NCI-H1092 (cell line): ENCODE measurements at regions not wholly inside any gene's neighbourhood (a gene's known extent, or its start where the extent isn't known, plus 50 kb on each side); places are given as distances from the start of the nearest gene placed in this dataset.
"Not testable (repeated sequence)": the region's sequence is repeated elsewhere in the genome, so short reads cannot be mapped to it uniquely, and the experiment has no call there.

Source experiments
- DNase-seq: peaks from one replicate; lab custom pipeline; 2025; lab: John Stamatoyannopoulos, UW

DNA sequence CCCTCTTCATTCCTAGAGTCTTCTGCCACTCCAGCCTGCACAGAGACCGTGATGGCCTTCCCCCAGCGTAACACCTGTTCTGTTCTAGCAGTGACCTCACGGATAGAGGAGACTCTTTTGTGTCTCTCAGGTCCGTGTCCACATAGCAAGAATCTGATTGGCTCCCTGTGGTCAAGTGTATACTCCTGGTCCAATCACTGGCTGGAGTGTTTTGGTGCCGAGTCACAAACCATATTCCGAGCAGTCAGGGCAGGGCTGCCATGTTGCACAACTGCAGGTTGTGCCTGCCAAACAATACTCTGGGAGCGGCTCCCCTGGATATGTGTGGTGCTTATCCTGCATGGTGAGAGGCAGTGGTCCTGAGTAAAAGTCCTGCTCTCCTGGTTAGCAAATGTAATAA lies 402.4 kb downstream of the KCNRG start:
- no peak for DNase-seq

DNA sequence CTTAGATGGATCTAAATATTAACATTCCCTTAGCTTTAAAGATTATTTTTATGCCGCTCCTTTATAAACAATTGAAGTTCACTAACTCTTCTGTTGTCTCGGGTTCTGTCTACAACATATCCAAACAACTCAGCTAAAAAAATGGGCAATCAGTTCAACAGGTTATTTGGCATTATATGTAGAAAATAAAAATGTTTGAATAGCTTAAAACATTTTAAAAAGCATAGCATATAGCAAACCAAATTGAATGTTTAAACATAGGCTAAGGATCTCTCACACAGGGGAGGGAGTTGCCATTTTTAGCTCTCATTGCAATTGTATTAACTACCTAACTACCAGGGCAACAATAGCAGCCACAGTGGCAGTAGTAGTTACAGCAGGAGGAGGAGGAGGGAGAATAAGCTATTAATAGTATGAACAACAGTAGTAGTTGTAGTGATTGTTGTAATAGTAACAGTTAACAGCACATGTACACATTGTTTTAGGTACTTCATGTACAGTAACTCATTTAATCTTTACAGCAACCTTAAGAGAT lies 404.2 kb downstream of the KCNRG start:
- DNase-seq: no peak

DNA sequence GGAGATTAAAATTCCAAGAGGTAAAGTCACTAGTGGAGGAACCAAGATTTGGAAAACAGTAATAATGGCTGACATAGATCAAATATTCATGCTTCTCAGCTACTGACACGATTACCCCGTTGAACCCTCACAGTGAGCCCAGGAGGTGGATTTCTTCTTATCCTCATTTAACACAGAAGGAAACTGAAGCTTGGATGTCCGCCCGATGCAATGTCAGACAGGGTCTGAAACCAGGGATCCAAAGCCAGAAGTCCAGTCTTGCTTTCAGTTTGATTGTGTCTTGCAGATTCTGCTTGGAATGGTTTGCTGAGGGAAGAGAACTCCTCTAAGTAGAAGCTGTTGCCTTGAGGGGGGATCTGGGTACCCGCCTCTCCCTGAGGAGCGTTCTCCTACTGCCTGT lies 404.7 kb downstream of the KCNRG start:
- DNase-seq: no peak

DNA sequence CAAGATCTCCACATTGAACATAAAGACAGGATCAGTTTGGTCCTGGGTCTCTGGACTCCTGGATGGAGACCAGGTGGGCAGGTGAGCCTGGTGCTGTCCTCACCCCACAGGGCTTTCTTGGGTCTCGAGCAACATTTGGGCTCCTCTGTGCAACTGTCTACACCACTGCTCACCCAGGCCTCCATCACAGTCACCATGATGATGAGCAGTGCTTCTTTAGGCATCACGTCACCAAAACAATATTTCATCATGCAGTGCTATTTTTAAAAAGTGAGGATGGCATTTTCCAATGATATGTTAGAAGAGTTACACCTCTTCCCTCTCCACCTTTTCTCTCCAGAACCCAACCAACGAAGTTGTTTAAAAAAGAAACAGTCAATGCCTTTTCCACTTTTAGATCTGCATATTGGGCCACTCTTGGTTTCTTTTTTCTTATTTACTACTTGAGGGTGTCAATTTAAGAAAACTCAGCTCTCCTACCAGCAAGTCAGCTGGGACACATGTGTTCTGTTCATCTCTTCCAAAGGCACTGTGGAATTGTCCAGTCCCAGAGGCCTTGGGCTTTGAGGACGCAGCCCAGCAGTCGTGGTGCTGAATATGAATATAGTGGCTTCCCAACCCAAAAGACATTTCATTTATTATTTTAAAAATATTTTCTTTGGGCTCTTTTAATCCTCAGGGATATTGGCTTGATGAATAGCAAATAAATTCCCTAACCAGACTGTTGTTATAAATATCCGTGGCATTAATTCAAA lies 405.7 kb downstream of the KCNRG start:
- DNase-seq: no peak

DNA sequence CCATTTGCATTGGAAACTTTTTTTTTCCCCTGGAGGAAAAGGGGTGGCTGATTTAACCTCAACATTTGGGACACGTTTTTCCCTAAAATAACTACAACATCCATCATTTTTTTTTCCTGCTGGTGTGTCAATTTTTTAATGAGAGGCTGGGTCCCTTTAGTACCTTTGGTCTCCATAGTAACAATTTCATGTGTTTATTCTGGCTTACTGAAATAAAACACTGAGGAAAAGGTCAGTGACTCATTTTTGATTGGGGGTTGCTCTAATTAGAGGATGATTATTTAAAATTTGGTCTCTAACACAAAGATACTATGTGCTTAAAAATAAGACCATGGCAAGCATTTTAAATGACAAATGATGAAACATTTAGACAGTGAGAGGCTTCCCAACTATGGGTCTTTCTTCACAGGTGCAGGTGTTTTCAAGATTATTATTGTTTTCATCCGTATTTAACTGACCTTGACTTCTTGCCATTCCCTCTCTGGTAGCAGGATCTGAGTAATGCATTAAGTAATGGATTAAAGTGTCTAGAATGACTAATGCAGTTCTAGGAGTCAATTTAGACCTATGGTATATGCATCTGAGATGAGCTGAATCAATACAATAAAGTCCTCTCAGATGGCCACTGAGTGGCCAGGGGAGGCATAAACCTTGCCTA lies 406.4 kb downstream of the KCNRG start:
- no peak for DNase-seq

DNA sequence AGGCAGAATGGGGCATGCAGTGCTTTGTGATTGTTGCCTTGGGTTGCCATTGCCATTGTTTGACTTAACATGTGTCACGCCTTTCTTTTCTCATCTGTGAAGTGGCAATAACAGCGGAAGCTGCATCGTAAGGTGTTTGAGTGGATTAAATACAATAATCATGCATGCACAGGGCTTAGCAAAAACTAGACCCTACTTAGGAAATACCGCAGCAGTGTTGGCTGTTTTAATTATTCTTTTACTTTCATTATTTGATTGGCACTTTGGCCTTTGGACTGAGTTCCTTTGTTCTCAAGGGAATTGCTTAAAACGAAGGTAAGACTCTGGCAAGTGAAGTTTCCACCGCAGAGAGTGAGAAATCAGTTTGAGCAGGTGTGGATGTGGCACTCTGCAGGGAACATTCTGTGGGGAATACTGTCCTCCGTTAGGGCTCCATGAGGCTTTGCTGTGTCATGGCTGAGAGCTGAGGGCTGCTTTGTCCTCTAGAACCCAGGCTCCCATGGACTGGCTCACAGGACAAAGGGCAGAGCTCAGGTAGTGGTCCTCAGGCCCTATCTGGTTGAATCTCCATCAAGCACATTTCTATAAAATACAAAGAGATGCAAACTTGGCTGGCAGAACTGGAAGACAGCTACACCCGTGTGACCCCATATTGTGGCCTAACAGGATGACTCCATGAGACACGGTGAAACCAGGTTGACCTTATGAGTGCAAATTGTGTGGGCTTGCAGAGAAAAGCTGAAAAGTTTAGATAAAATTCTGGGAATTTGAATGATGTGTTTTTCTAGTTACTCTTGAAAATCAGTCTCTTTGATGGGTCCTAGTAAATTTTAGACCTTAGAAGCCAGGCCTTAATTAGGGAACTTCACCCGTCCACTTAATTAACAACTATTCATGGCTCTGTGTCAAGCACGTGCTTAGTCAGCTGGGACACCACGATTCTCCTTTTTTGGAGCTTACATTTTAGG lies 407.2 kb downstream of the KCNRG start:
- DNase-seq: no peak

DNA sequence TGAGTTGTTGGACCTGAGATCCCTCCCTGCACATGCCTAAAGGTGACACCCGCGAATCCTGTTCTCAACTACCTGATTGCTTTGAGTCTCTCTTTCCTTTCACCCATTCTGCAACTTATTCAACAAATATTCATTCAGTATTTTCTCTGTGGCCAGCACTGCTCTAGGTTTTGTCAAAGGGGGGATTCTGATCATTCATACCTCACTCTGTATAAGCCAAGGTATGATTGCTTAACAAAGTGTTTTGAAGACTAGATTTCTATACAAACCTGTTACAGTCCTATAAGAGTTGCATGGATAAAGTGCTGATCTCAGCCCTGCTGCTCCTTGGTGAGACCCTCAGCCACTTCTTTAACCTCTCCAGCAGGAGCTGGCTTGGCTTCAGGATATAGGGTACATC lies 409.7 kb downstream of the KCNRG start:
- DNase-seq: no peak

DNA sequence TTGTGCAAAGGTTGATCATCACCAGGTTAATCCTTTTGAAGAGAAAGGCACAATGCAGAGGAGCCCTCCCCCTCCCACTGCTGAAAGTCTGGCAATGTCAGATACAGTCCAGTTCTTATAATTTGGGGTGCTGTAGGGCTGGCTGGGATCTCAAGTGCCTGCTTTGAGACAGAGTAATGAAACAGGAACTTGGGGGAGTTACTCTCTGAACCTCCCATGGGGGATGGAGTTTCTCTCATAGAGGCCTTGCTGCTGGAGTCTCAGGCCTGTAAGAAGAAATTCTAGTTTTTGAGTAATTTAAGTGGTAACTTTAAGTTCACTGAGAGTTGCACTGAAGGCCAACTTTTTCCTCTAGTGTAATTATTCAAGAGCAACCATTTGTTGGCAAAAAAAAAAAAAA lies 410.5 kb downstream of the KCNRG start:
- no peak for DNase-seq

DNA sequence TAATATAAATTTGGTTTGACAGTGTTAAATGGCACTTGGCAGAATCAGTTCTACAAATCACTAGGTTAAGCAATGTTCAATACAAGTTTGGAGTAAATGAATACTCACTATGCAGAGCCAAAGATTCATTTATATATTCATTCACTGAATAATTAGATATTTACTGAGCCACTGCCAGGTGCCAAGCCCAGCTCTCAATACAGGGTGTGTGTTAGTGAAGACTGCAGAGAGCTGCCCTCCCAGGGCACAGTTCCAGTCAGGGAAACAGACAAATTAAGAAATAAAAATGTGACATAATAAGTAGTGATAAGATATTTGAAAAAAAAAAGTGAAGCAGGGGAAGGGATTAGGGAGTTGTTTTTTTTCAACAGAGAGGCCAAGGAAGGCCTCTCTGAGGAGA lies 411.7 kb downstream of the KCNRG start:
- no peak for DNase-seq

DNA sequence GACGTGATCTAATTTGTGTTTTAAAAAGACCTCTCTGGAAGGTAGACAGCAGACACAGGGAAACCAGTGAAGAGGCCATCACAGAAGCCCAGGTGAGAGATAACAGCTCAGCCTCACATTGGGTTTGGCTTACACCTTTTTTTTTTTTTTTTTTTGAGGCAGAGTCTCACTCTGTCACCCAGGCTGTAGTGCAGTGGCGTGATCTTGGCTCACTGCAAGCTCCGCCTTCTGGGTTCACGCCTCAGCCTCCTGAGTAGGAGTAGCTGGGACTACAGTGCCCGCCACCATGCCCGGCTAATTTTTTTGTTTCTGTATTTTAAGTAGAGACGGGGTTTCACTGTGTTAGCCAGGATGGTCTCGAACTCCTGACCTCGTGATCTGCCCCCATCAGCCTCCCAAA lies 412.3 kb downstream of the KCNRG start:
- DNase-seq: not testable (repeated sequence)

DNA sequence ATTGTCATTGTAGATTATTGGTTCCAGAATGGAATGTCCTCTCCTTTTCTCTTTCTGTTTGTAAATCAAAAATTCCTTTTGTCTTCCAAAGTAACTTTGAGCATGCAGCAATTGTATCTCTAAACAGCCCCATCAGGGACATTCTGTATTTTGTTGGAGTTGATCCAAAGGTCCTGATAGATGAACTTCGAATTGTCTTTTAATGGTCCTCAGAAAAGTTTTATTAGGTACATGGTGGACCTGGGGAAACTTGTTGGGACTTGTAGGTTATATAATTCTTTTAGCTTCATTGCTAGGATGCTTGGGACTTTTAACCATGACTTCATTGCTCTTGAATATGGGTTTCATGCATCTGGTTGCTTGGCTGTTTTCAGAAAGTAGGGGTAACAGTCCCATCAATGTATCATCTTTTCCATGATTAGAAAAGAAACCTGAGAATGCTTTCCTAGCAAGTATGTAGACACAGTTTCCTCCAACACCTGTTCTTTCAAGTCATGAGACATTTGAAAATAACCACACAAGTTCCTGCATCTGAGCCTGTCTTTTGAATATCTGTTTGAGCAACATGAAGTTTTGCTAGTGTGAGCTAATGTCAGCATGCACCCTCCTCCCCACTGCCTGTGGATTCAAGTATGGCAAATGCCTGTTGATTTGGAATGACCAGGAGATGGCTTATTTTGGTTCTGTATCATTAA lies 413.1 kb downstream of the KCNRG start:
- DNase-seq: no peak

DNA sequence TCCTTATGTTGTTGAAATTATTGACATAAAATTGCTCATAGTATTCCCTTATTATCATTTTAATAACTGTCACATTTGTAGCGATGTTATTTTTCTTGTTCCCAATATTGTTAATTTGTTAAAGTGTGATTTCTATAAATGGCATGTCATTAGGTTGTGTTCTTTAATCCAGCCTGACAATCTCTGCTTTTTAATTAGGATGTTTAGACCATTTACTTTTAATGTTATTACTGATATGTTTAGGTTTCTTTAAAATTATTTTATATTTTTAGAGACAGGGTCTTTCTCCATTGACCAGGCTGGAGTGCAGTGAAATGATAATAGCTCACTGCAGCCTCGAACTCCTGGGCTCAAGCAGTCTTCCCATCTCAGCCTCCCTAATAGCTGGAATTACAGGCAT lies 408.5 kb downstream of the DLEU7 start:
- DNase-seq: no peak

DNA sequence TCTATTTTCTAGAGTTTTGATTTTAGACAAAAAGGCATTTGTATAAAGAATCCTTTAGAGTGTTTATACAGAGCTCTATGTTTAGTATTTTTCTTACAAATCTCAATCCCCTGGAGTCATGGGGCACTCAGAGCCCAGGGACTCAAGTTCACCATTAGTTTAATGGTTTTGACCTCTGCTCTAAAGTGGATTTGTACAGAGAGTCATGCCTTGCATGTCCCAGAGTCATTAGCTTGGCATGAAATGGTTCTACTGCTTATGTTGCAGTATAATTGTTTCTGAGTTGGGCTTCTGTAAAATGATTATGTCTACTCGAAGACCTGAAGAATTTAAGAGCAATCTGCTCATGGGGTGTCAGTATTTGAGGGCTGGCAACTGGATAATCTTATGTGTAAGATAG lies 406.2 kb downstream of the DLEU7 start:
- DNase-seq: no peak

DNA sequence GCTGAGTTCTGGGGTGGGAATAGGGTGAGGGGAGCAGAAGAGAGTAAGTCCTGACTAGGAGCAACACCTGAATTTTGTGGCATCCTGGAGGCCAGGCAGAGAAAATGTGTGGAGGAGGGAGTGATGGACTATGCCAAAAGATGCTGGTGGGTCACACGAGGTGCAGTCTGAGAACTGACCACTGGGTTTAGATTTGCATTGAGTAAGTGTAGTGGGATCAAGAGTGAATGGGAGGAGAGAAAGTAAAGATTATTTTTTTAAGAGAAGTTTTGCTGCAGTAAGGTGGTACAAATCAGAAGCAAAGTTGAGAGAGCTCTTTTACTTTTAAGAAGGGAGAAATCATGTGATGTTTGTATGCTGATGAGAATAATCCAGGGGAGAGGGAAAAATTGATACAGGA lies 405.1 kb downstream of the DLEU7 start:
- DNase-seq: no peak

DNA sequence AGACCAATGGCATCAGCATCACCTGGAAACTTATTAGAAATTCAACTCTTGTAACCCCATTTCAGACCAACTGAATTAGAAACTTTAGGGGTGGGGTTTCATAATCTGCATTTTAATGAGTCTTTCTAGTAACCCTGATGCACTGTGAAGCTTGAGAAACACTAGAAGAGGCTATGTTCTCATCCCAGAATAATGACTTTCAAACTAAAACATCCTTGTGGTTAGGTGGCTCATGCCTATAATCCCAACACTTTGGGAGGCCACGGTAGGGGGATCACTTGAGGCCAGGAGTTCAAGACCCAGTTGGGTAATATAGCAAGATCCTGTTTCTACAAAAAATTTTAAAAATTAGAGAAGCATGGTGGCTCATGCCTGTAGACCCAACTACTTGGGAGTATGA lies 402.4 kb downstream of the DLEU7 start:
- no peak for DNase-seq

DNA sequence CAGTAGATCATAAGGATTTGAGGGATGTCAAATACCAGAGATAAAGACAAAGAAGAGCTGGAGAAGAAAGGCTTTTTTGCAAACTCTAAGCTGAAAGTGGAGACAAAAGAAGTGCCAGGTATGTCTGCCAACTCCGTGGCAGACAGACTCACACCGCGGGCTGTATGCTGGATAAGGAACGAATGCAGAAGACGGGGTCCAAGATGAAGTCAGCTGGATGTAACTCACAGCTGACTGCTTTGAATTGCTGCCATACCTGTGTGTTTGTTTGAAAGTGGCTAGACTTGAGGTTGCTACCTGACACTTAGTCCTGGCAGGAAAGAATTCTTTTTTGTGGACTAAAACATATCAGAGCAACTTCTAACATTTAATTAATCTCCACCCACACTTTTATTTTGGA lies 398.8 kb downstream of the DLEU7 start:
- DNase-seq: no peak

DNA sequence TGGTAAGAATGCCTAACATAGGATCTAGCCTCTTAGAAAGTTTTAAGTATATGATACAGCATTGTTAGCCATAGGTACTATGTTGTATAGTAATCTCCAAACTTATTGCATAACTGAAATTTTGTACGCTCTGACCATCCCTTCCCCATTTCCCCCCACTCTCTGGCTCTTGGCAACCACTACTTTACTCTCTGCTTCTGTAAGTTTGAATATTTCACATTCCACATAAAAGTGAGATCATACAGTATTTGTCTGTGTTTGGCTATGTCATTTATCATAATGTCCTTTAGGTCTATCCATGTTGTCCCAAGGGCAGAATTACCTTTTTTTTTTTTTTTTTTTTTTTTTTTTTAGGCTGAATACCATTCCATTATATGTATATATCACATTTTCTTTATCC lies 396.9 kb downstream of the DLEU7 start:
- DNase-seq: no peak

DNA sequence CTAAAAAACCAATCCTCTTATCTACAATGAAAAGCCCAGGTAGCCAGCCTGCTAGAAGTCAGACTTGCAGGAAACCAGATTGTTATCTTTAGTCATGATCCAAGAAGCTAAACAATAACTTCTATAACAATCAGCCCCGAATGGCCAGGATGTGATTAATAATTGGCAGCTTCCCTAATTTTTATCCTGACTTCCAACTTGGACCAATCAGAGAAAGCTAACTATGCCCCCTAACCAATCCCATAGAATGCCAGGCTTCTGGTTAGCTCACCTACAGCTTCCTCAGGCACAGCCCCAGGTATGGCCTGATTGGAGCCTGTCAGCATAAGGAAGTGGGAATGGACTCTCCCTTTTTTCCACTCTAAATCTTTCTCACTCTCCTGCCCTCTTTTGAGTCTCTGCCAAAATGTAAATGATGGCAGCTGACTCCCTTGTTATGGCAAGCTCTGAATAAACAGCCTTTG lies 394.9 kb downstream of the DLEU7 start:
- no peak for DNase-seq

DNA sequence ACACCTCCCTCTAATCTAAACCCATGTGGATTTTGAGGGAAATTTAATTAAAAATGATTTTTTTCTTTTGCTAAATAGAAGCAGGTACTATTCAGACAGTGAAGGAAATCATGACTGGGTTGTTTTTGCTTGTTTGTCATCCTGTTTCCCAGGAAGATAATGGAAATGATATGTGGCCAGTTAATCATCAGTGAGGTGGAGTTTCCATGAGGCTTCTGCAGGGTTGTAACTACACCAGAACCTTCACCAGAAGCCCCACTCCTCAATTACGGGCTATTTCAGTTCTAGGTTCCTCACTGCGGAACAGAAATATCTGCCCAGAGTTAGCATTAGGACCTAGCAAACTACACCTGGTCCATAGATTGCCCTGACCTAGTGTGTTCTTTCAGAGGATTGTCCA lies 394.0 kb downstream of the DLEU7 start:
- DNase-seq: no peak

DNA sequence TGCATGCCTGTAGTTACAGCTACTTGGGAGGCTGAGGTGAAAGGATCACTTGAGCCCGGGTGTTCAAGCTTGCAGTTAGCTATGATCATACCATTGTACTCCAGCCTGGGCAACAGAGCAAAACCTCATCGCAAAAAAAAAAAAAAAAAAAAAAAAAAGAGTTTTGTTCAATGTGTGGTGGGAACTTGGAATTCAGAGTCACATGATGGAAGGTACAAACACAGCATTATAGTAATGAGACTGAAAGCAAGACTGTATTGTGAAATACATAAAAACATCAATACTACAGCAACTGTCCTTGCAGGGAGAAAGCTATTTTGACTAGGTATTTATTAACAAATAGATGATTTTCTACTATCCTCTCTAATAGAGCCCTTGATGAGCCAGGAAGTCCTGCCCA lies 393.2 kb downstream of the DLEU7 start:
- no peak for DNase-seq

DNA sequence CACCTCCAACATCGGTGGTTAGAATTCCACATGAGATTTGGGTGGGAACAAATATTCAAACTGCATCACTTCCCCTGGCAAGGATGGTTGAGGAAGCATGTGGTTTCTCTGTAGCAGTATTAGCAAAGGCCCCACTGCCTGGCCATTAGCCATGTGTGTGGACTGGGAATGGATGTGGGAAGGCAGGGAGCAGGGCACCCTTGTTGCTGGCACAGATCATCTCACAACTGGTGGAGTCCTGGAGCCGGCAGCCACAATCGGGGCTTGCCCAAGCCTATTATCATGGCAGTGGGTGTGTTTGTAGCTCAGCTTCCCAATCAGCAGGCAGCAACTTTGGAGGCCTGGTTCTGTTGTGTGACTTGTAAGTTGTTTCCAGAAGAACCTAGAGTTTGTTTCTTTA lies 391.9 kb downstream of the DLEU7 start:
- DNase-seq: no peak

DNA sequence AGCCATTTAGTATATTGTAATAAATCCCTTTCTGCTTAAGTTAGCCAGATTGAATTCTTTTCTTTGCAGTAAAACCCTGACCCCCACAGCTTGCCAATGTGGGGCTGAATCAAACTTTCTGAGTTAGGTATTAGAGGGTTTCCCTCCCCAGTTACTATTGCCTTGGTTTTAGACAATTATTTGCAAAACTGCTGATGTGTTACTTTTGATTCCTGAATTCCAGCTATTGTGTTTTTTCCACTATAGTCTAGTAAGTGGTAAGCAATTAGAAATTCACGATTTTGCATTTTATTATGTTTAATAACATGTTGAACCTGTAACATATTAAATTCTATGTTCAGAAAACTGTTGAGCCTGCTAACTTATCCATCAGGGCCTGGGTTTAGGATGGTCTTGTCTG lies 391.5 kb downstream of the DLEU7 start:
- DNase-seq: no peak
